NCI-H1417 (cell line): ENCODE measurements at regions not wholly inside any gene's neighbourhood (a gene's known extent, or its start where the extent isn't known, plus 50 kb on each side); places are given as distances from the start of the nearest gene placed in this dataset.

ENCODE experiments used
- DNase-seq, 3 experiments: peaks; one replicate each; lab custom pipeline; 2025; lab: John Stamatoyannopoulos, UW

- DNase-seq, result no peak
These were observed 1082.4 kb upstream of the B3GALT2 start for GRCh38 chr1:194268839-194269238.

- DNase-seq, result no peak
These were observed 1080.6 kb upstream of the B3GALT2 start for GRCh38 chr1:194267021-194267420.

- no peak for DNase-seq
These were observed 1069.6 kb upstream of the B3GALT2 start for GRCh38 chr1:194256010-194256409.

- no peak for DNase-seq
These were observed 1065.8 kb upstream of the B3GALT2 start for GRCh38 chr1:194252199-194252598.

GRCh38 chr1:194241215-194241614 is 1054.8 kb upstream of the B3GALT2 start:
- no peak for DNase-seq

- DNase-seq, result no peak
These were observed 1046.7 kb upstream of the B3GALT2 start for GRCh38 chr1:194233069-194233468.

- no peak for DNase-seq
These were observed 1044.1 kb upstream of the B3GALT2 start for GRCh38 chr1:194230351-194231144.

- no peak for DNase-seq
These were observed 1042.0 kb upstream of the B3GALT2 start for GRCh38 chr1:194228427-194228826.

- DNase-seq, result peak in 2 of 3 experiments; percentile 4 to 62
These were observed 1040.7 kb upstream of the B3GALT2 start for GRCh38 chr1:194227161-194227560.

GRCh38 chr1:194225821-194226220 is 1039.4 kb upstream of the B3GALT2 start:
- no peak for DNase-seq

- no peak for DNase-seq
These were observed 1037.2 kb upstream of the B3GALT2 start for GRCh38 chr1:194223596-194223995.

- DNase-seq, result no peak
These were observed 1029.0 kb upstream of the B3GALT2 start for GRCh38 chr1:194215448-194215847.

- no peak for DNase-seq
These were observed 1028.3 kb upstream of the B3GALT2 start for GRCh38 chr1:194214735-194215134.

GRCh38 chr1:194209920-194210319 is 1023.5 kb upstream of the B3GALT2 start:
- no peak for DNase-seq

- no peak for DNase-seq
These were observed 1022.3 kb upstream of the B3GALT2 start for GRCh38 chr1:194208674-194209073.

GRCh38 chr1:194196562-194196961 is 1010.1 kb upstream of the B3GALT2 start:
- DNase-seq, result no peak

- DNase-seq, result no peak
These were observed 1008.3 kb upstream of the B3GALT2 start for GRCh38 chr1:194194724-194195123.

- no peak for DNase-seq
These were observed 998.6 kb upstream of the B3GALT2 start for GRCh38 chr1:194184974-194185373.

- no peak for DNase-seq
These were observed 998.0 kb upstream of the B3GALT2 start for GRCh38 chr1:194184425-194184824.

- no peak for DNase-seq
These were observed 995.4 kb upstream of the B3GALT2 start for GRCh38 chr1:194181845-194182244.

GRCh38 chr1:194176212-194176611 is 989.8 kb upstream of the B3GALT2 start:
- DNase-seq, result no peak

GRCh38 chr1:194175251-194175650 is 988.8 kb upstream of the B3GALT2 start:
- DNase-seq, result no peak

GRCh38 chr1:194174528-194174927 is 988.1 kb upstream of the B3GALT2 start:
- no peak for DNase-seq

GRCh38 chr1:194171596-194171995 is 985.2 kb upstream of the B3GALT2 start:
- DNase-seq, result no peak
